ENCODE measurements at regions not wholly inside any gene's neighbourhood (a gene's known extent, or its start where the extent isn't known, plus 50 kb on each side); places are given as distances from the start of the nearest gene placed in this dataset.

GRCh38 chr2:8549942-8550341 is 131.9 kb upstream of the ID2 start:
- TF ChIP-seq FOXP2 (optimal IDR thresholded peaks at IDR 0.05; ENCODE audit: borderline replicate concordance, extremely low read depth, extremely low read length, insufficient read depth) (no peak), TAF1 (IDR thresholded peaks at IDR 0.05; ENCODE audit: borderline replicate concordance, insufficient read depth, low read length) (no peak), SIN3A (IDR thresholded peaks at IDR 0.05; ENCODE audit: borderline replicate concordance, insufficient read depth, low read length) (no peak), POLR2AphosphoS5 (IDR thresholded peaks at IDR 0.05; ENCODE audit: low read depth, low read length) (no peak), REST (IDR thresholded peaks at IDR 0.05; ENCODE audit: insufficient read depth in 1 of 2, low read depth in 2 of 2, low read length in 2 of 2) (no peak)

GRCh38 chr2:8550481-8550880 is 131.4 kb upstream of the ID2 start:
- TF ChIP-seq POLR2AphosphoS5 (IDR thresholded peaks at IDR 0.05; ENCODE audit: low read depth, low read length) = no peak
- no peak for TF ChIP-seq REST (IDR thresholded peaks at IDR 0.05; ENCODE audit: insufficient read depth in 1 of 2, low read depth in 2 of 2, low read length in 2 of 2)
- TF ChIP-seq TAF1 (IDR thresholded peaks at IDR 0.05; ENCODE audit: borderline replicate concordance, insufficient read depth, low read length) = no peak

- TF ChIP-seq FOXP2 (optimal IDR thresholded peaks at IDR 0.05; ENCODE audit: borderline replicate concordance, extremely low read depth, extremely low read length, insufficient read depth) = no peak
- no peak for TF ChIP-seq REST (IDR thresholded peaks at IDR 0.05; ENCODE audit: insufficient read depth in 1 of 2, low read depth in 2 of 2, low read length in 2 of 2)
- TF ChIP-seq TAF1 (IDR thresholded peaks at IDR 0.05; ENCODE audit: borderline replicate concordance, insufficient read depth, low read length) = no peak
- TF ChIP-seq POLR2AphosphoS5 (IDR thresholded peaks at IDR 0.05; ENCODE audit: low read depth, low read length) = no peak
- no peak for TF ChIP-seq SIN3A (IDR thresholded peaks at IDR 0.05; ENCODE audit: borderline replicate concordance, insufficient read depth, low read length)
These were observed 130.8 kb upstream of the ID2 start for GRCh38 chr2:8550937-8551621.

GRCh38 chr2:8551622-8552074 is 130.2 kb upstream of the ID2 start:
- no peak for TF ChIP-seq POLR2AphosphoS5 (IDR thresholded peaks at IDR 0.05; ENCODE audit: low read depth, low read length)
- TF ChIP-seq SIN3A (IDR thresholded peaks at IDR 0.05; ENCODE audit: borderline replicate concordance, insufficient read depth, low read length) = no peak
- TF ChIP-seq REST (IDR thresholded peaks at IDR 0.05; ENCODE audit: insufficient read depth in 1 of 2, low read depth in 2 of 2, low read length in 2 of 2) = no peak
- TF ChIP-seq FOXP2 (optimal IDR thresholded peaks at IDR 0.05; ENCODE audit: borderline replicate concordance, extremely low read depth, extremely low read length, insufficient read depth) = no peak
- no peak for TF ChIP-seq TAF1 (IDR thresholded peaks at IDR 0.05; ENCODE audit: borderline replicate concordance, insufficient read depth, low read length)
